WTC11 (cell line): ENCODE measurements at regions not wholly inside any gene's neighbourhood (a gene's known extent, or its start where the extent isn't known, plus 50 kb on each side); places are given as distances from the start of the nearest gene placed in this dataset.

Experiments used
- ATAC-seq: fragments of 200-7000 bp; cut with Tn5 transposase; 2 replicates; pipeline ENCODE4 v1.10.0; 2021; ENCODE audit warnings: mild to moderate bottlenecking, moderate library complexity
- CTCF ChIA-PET: fragments of 300-600 bp; sonication (Branson Sonifier 250); formaldehyde crosslinking; loops from one replicate; lab custom pipeline; 2021; ENCODE audit warnings: antibody characterized with exemption; lab: Charles Lee
- POLR2A ChIA-PET: fragments of 350-600 bp; sonication (Branson Sonifier 250); formaldehyde crosslinking; loops from one replicate; lab custom pipeline; 2021; ENCODE audit warnings: antibody characterized with exemption; lab: Charles Lee
- DNase-seq: peaks from one replicate; pipeline ENCODE4 v3.0.0; 2021; ENCODE audit warnings: low spot score
- H3K27ac Mint-ChIP-seq: 2 replicates; pipeline ENCODE4 v1.8.0; 2021; ENCODE audit warnings: mixed read lengths
- H3K27me3 Mint-ChIP-seq: 2 replicates; pipeline ENCODE4 v1.8.0; 2021; ENCODE audit warnings: low read depth, mild to moderate bottlenecking, moderate library complexity, mixed read lengths
- H3K36me3 Mint-ChIP-seq: 2 replicates; pipeline ENCODE4 v1.8.0; 2021; ENCODE audit warnings: mixed read lengths
- H3K4me1 Mint-ChIP-seq: 2 replicates; pipeline ENCODE4 v1.8.0; 2022; ENCODE audit warnings: mixed read lengths
- H3K4me3 Mint-ChIP-seq: 2 replicates; pipeline ENCODE4 v1.8.0; 2021; ENCODE audit warnings: mild to moderate bottlenecking, moderate library complexity, mixed read lengths
- H3K9me3 Mint-ChIP-seq: 2 replicates; pipeline ENCODE4 v1.8.0; 2021; ENCODE audit warnings: mixed read lengths
- CBFB ChIP-seq: sonication (generic); formaldehyde crosslinking; IDR thresholded peaks from 2 replicates; pipeline ENCODE4 v1.8.1; 2022; ENCODE audit warnings: mild to moderate bottlenecking, low read depth, missing genetic modification reagents
- ESRRA ChIP-seq: sonication (generic); formaldehyde crosslinking; IDR thresholded peaks from 2 replicates; pipeline ENCODE4 v1.8.1; 2022; ENCODE audit warnings: mild to moderate bottlenecking, missing genetic modification reagents, borderline replicate concordance
- FOXJ3 ChIP-seq: sonication (generic); formaldehyde crosslinking; IDR thresholded peaks from 2 replicates; pipeline ENCODE4 v1.9.0; 2021; ENCODE audit warnings: missing genetic modification reagents, mild to moderate bottlenecking, borderline replicate concordance
- FOXK1 ChIP-seq: sonication (generic); formaldehyde crosslinking; IDR thresholded peaks from 2 replicates; pipeline ENCODE4 v1.8.0; 2022; ENCODE audit warnings: mild to moderate bottlenecking, moderate library complexity, missing genetic modification reagents
- FOXP1 ChIP-seq: sonication (generic); formaldehyde crosslinking; IDR thresholded peaks from 2 replicates; pipeline ENCODE4 v1.8.0; 2022; ENCODE audit warnings: missing genetic modification reagents, mild to moderate bottlenecking, moderate library complexity, borderline replicate concordance
- GTF2I ChIP-seq: fragments of 250-450 bp; sonication (Bioruptor Pico); conservative IDR thresholded peaks from 2 replicates; pipeline ENCODE4 v1.4.0; 2021; ENCODE audit warnings: mild to moderate bottlenecking
- NFATC4 ChIP-seq: fragments of 250-450 bp; sonication (Bioruptor Pico); IDR thresholded peaks from 2 replicates; pipeline ENCODE4 v1.9.0; 2021; ENCODE audit warnings: mild to moderate bottlenecking
- NFE2L1 ChIP-seq: sonication (generic); formaldehyde crosslinking; IDR thresholded peaks from 2 replicates; pipeline ENCODE4 v1.8.1; 2023; ENCODE audit warnings: missing genetic modification reagents
- NFYB ChIP-seq: sonication (generic); formaldehyde crosslinking; conservative IDR thresholded peaks from 2 replicates; pipeline ENCODE4 v1.8.0; 2022; ENCODE audit warnings: low read depth, missing genetic modification reagents
- NR2C2 ChIP-seq: sonication (generic); formaldehyde crosslinking; IDR thresholded peaks from 2 replicates; pipeline ENCODE4 v1.8.0; 2022; ENCODE audit warnings: mild to moderate bottlenecking, missing genetic modification reagents
- NR3C1 ChIP-seq: sonication (generic); formaldehyde crosslinking; conservative IDR thresholded peaks from 2 replicates; pipeline ENCODE4 v1.8.1; 2023; ENCODE audit warnings: low read depth, mild to moderate bottlenecking, missing genetic modification reagents
- SMAD3 ChIP-seq: sonication (generic); formaldehyde crosslinking; IDR thresholded peaks from 2 replicates; pipeline ENCODE4 v1.8.0; 2022; ENCODE audit warnings: missing genetic modification reagents, mild to moderate bottlenecking, borderline replicate concordance
- SOX15 ChIP-seq: fragments of 250-450 bp; sonication (Bioruptor Pico); IDR thresholded peaks from 2 replicates; pipeline ENCODE4 v1.9.0; 2021; ENCODE audit warnings: mild to moderate bottlenecking
- TCF7 ChIP-seq: sonication (generic); formaldehyde crosslinking; IDR thresholded peaks from 2 replicates; pipeline ENCODE4 v1.8.0; 2022; ENCODE audit warnings: mild to moderate bottlenecking, low read depth, missing genetic modification reagents, moderate library complexity
- TEAD4 ChIP-seq: sonication (generic); formaldehyde crosslinking; IDR thresholded peaks from 2 replicates; pipeline ENCODE4 v1.8.0; 2022; ENCODE audit warnings: mild to moderate bottlenecking, missing genetic modification reagents
- ZNF121 ChIP-seq: sonication (generic); formaldehyde crosslinking; IDR thresholded peaks from 2 replicates; pipeline ENCODE4 v1.8.0; 2023; ENCODE audit warnings: missing genetic modification reagents
- ZNF232 ChIP-seq: sonication (generic); formaldehyde crosslinking; IDR thresholded peaks from 2 replicates; pipeline ENCODE4 v1.8.0; 2022; ENCODE audit warnings: mild to moderate bottlenecking, missing genetic modification reagents
- ZNF317 ChIP-seq: sonication (generic); formaldehyde crosslinking; IDR thresholded peaks from 2 replicates; pipeline ENCODE4 v1.8.1; 2023; ENCODE audit warnings: low read depth, mild to moderate bottlenecking, moderate library complexity, missing genetic modification reagents, borderline replicate concordance
- ZNF671 ChIP-seq: fragments of 250-450 bp; sonication (Bioruptor Pico); IDR thresholded peaks from 2 replicates; pipeline ENCODE4 v1.8.0; 2021; ENCODE audit warnings: mild to moderate bottlenecking
- TF ChIP-seq, protein P1 (sequence below): fragments of 250-450 bp; sonication (Bioruptor Pico); IDR thresholded peaks from 2 replicates; pipeline ENCODE4 v2.1.2; 2022; ENCODE audit warnings: mild to moderate bottlenecking, moderate library complexity
- TF ChIP-seq, protein P2 (sequence below): fragments of 200-600 bp; IDR thresholded peaks from 2 replicates; pipeline ENCODE4 v1.8.0; 2022; ENCODE audit warnings: antibody characterized with exemption
- TF ChIP-seq, protein P3 (sequence below): sonication (generic); formaldehyde crosslinking; IDR thresholded peaks from 2 replicates; pipeline ENCODE4 v1.8.0; 2022; ENCODE audit warnings: missing genetic modification reagents
- TF ChIP-seq, protein P4 (sequence below): fragments of 250-450 bp; sonication (Bioruptor Pico); IDR thresholded peaks from 2 replicates; pipeline ENCODE4 v1.9.0; 2021; ENCODE audit warnings: mild to moderate bottlenecking
- TF ChIP-seq, protein P5 (sequence below): fragments of 250-450 bp; sonication (Bioruptor Pico); IDR thresholded peaks from 2 replicates; pipeline ENCODE4 v1.9.0; 2021; ENCODE audit warnings: moderate library complexity, mild to moderate bottlenecking, inconsistent platforms, borderline replicate concordance

DNA sequence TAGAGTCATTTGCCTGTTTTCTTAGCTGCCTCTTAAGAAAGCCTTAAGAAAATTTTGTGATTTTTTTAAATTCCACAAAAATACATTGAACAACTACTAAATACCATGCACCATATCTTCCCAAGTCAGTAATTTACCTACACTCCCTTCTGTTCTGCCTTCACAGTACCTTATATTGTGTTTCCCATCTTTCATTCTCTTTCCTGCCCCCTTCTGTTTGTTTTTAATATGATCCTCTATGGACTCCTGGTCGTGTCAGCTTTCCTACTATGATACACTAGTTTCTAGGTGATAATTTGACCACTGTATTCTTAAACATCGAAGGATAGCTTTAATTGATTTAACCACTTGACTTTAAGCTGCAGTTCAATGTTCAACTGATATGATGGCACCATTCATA lies 297.7 kb upstream of the HAND2 start:
- no peak overlapping the region for H3K27ac Mint-ChIP-seq
- CTCF ChIA-PET = interaction anchor here (0.8 to 0.9 kb wide), 2 partner anchors 8 to 75 kb away, joined by 3 read pairs; no protein-coding TSS in a partner anchor
- H3K4me1 Mint-ChIP-seq = no peaks in the 10 kb centered on the region
- no peak overlapping the region for H3K4me3 Mint-ChIP-seq
- H3K27me3 Mint-ChIP-seq = no peaks in the 10 kb centered on the region; the same call in 1 of the 2 replicates
- DNase-seq (no peak), ATAC-seq (no peak)
- H3K36me3 Mint-ChIP-seq = no peaks in the 10 kb centered on the region
- TF ChIP-seq ZNF671 (CRISPR knock-in tag) (no peak), SOX15 (CRISPR knock-in tag) (no peak), GTF2I (CRISPR knock-in tag) (no peak), ZNF121 (CRISPR knock-in tag) (no peak), FOXP1 (CRISPR knock-in tag) (no peak), FOXJ3 (CRISPR knock-in tag) (no peak), ZNF317 (CRISPR knock-in tag) (no peak), NFATC4 (no peak), NFYB (CRISPR knock-in tag) (no peak), NR2C2 (CRISPR knock-in tag) (no peak)
- TF ChIP-seq, protein P1, sequence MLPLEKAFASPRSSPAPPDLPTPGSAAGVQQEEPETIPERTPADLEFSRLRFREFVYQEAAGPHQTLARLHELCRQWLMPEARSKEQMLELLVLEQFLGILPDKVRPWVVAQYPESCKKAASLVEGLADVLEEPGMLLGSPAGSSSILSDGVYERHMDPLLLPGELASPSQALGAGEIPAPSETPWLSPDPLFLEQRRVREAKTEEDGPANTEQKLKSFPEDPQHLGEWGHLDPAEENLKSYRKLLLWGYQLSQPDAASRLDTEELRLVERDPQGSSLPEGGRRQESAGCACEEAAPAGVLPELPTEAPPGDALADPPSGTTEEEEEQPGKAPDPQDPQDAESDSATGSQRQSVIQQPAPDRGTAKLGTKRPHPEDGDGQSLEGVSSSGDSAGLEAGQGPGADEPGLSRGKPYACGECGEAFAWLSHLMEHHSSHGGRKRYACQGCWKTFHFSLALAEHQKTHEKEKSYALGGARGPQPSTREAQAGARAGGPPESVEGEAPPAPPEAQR = no peak
- peaks cover 8% of the 10 kb centered on the region for H3K9me3 Mint-ChIP-seq
- POLR2A ChIA-PET = no interaction called here

DNA sequence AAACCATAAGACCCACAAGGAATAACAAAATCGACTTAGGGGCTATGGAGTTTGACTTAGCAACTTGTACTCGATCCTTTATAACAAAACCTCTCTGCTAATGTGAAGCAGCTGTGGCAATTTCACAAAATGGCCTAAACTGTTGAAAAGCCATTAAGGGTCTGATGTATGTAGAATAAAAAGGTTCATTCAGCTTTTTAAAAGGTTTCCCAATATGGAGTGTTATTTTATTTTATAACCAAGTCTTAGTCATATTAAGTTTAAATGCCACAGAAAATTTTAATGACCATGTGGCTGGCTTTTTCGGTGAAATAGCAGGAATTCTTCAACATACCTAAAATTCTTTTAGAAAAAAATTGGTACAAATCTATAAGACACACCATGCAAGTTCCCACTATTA lies 291.8 kb upstream of the HAND2 start:
- ATAC-seq (no peak), DNase-seq (no peak)
- Mint-ChIP-seq H3K36me3 (no peaks in the 10 kb centered on the region), H3K9me3 (no peaks in the 10 kb centered on the region), H3K4me1 (peaks cover 2% of the 10 kb centered on the region; the same call in 1 of the 2 replicates), H3K27me3 (no peaks in the 10 kb centered on the region; the same call in 1 of the 2 replicates), H3K27ac (no peak overlapping the region), H3K4me3 (no peak overlapping the region)
- TF ChIP-seq, protein P2, sequence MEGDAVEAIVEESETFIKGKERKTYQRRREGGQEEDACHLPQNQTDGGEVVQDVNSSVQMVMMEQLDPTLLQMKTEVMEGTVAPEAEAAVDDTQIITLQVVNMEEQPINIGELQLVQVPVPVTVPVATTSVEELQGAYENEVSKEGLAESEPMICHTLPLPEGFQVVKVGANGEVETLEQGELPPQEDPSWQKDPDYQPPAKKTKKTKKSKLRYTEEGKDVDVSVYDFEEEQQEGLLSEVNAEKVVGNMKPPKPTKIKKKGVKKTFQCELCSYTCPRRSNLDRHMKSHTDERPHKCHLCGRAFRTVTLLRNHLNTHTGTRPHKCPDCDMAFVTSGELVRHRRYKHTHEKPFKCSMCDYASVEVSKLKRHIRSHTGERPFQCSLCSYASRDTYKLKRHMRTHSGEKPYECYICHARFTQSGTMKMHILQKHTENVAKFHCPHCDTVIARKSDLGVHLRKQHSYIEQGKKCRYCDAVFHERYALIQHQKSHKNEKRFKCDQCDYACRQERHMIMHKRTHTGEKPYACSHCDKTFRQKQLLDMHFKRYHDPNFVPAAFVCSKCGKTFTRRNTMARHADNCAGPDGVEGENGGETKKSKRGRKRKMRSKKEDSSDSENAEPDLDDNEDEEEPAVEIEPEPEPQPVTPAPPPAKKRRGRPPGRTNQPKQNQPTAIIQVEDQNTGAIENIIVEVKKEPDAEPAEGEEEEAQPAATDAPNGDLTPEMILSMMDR = no peak
- no peak for TF ChIP-seq TCF7
- TF ChIP-seq CBFB (CRISPR knock-in tag) = no peak
- TF ChIP-seq, protein P3, sequence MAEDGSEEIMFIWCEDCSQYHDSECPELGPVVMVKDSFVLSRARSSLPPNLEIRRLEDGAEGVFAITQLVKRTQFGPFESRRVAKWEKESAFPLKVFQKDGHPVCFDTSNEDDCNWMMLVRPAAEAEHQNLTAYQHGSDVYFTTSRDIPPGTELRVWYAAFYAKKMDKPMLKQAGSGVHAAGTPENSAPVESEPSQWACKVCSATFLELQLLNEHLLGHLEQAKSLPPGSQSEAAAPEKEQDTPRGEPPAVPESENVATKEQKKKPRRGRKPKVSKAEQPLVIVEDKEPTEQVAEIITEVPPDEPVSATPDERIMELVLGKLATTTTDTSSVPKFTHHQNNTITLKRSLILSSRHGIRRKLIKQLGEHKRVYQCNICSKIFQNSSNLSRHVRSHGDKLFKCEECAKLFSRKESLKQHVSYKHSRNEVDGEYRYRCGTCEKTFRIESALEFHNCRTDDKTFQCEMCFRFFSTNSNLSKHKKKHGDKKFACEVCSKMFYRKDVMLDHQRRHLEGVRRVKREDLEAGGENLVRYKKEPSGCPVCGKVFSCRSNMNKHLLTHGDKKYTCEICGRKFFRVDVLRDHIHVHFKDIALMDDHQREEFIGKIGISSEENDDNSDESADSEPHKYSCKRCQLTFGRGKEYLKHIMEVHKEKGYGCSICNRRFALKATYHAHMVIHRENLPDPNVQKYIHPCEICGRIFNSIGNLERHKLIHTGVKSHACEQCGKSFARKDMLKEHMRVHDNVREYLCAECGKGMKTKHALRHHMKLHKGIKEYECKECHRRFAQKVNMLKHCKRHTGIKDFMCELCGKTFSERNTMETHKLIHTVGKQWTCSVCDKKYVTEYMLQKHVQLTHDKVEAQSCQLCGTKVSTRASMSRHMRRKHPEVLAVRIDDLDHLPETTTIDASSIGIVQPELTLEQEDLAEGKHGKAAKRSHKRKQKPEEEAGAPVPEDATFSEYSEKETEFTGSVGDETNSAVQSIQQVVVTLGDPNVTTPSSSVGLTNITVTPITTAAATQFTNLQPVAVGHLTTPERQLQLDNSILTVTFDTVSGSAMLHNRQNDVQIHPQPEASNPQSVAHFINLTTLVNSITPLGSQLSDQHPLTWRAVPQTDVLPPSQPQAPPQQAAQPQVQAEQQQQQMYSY (CRISPR knock-in tag) = no peak
- TF ChIP-seq ZNF232 (CRISPR knock-in tag) = no peak
- TF ChIP-seq, protein P4, sequence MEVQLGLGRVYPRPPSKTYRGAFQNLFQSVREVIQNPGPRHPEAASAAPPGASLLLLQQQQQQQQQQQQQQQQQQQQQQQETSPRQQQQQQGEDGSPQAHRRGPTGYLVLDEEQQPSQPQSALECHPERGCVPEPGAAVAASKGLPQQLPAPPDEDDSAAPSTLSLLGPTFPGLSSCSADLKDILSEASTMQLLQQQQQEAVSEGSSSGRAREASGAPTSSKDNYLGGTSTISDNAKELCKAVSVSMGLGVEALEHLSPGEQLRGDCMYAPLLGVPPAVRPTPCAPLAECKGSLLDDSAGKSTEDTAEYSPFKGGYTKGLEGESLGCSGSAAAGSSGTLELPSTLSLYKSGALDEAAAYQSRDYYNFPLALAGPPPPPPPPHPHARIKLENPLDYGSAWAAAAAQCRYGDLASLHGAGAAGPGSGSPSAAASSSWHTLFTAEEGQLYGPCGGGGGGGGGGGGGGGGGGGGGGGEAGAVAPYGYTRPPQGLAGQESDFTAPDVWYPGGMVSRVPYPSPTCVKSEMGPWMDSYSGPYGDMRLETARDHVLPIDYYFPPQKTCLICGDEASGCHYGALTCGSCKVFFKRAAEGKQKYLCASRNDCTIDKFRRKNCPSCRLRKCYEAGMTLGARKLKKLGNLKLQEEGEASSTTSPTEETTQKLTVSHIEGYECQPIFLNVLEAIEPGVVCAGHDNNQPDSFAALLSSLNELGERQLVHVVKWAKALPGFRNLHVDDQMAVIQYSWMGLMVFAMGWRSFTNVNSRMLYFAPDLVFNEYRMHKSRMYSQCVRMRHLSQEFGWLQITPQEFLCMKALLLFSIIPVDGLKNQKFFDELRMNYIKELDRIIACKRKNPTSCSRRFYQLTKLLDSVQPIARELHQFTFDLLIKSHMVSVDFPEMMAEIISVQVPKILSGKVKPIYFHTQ = no peak
- no peak for TF ChIP-seq NFE2L1 (CRISPR knock-in tag)
- no peak for TF ChIP-seq NR3C1
- no peak for TF ChIP-seq TEAD4 (CRISPR knock-in tag)
- TF ChIP-seq, protein P5, sequence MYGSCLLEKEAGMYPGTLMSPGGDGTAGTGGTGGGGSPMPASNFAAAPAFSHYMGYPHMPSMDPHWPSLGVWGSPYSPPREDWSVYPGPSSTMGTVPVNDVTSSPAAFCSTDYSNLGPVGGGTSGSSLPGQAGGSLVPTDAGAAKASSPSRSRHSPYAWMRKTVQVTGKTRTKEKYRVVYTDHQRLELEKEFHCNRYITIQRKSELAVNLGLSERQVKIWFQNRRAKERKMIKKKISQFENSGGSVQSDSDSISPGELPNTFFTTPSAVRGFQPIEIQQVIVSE (CRISPR knock-in tag) = no peak
- TF ChIP-seq SMAD3 (CRISPR knock-in tag) = no peak
- TF ChIP-seq GTF2I (CRISPR knock-in tag) = no peak
- TF ChIP-seq, protein P1 = no peak
- no peak for TF ChIP-seq SOX15 (CRISPR knock-in tag)
- no peak for TF ChIP-seq ESRRA
- no peak for TF ChIP-seq FOXK1 (CRISPR knock-in tag)
- ChIA-PET POLR2A (no interaction called here), CTCF (interaction anchor here (0.6 kb wide), 1 partner anchor 368 kb away, joined by 4 read pairs; no protein-coding TSS in a partner anchor)
